ENCODE measurements at regions not wholly inside any gene's neighbourhood (a gene's known extent, or its start where the extent isn't known, plus 50 kb on each side); places are given as distances from the start of the nearest gene placed in this dataset.
A peak's percentile ranks its signal among the peaks of the same experiment; 100 is the strongest.

DNA sequence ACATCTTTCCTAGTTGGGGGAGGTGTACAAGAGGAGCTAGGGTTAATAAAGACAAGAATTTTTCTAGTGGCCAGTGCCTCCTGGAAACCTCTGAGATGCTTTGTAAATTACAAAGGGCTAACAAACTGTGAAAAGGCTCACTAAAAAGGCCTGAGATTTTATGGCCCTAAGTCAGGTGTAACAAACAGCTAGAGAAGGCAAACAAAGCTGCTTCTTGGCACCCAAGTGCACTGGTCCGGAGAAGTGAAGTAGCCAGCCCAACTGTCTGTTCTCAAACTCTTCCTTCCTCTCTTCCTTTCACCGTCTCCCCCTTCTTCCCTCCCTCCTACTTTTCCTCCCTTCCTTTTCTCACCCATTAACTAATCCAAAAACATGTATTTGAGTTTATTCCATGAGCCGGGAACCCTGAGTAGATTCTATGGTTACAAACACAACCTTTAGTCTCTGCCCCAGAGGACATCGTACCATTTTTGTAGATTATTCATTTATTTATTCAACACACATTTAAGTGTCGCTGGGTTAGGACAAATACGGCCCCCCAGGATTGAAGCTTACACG, 143.4 kb upstream of the PCGF5 start:
- no peak overlapping the region; the same call in 1 of the 2 replicates for H3K27ac ChIP-seq (ENCODE audit: low read length)

DNA sequence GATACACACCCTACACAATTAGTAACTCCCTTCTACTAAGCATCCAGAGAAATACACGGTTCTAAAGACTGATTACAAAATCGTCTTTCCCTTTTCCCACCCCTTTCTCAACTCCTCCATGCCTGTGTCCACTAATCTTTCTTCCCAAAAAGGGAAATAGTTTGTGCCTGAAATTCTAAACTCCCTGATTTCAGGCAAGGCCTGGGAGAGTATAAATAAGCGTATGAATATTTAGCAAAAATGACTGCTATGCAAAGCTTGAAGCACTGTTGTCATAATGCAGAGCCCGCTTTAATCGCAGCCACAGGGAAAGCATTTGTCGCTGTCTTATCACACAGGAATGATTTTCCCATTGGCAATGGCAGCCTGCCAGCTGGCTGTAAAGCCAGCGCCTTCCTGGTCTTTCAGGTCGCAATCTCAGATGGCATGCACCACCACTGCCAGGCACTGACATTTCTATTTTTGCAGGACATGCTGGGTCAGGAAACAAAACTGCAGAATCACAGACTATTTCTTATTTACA, 142.9 kb upstream of the PCGF5 start:
- Histone ChIP-seq H3K27ac (ENCODE audit: low read length) (no peak overlapping the region), H3K27me3 (ENCODE audit: insufficient read depth, low read length, poor library complexity) (no peaks in the 10 kb centered on the region), H3K4me1 (ENCODE audit: insufficient read depth, low read length) (peaks cover 16% of the 10 kb centered on the region), H4K20me1 (ENCODE audit: insufficient read depth, low read length) (no peaks in the 10 kb centered on the region), H3K36me3 (ENCODE audit: insufficient read depth, low read length) (no peaks in the 10 kb centered on the region), H3K79me2 (ENCODE audit: insufficient read depth, low read length) (no peaks in the 10 kb centered on the region), H3K4me2 (ENCODE audit: insufficient read depth, low read length) (no peak overlapping the region), H2AFZ (ENCODE audit: low read depth, low read length) (no peak overlapping the region), H3K9ac (ENCODE audit: low read depth, low read length) (no peak overlapping the region), H3K9me3 (ENCODE audit: insufficient read depth, low read length, severe bottlenecking) (peaks cover 9% of the 10 kb centered on the region), H3K4me3 (ENCODE audit: low read depth in 1 of 2, low read length in 2 of 2) (no peak overlapping the region)
- TF ChIP-seq, protein P1, sequence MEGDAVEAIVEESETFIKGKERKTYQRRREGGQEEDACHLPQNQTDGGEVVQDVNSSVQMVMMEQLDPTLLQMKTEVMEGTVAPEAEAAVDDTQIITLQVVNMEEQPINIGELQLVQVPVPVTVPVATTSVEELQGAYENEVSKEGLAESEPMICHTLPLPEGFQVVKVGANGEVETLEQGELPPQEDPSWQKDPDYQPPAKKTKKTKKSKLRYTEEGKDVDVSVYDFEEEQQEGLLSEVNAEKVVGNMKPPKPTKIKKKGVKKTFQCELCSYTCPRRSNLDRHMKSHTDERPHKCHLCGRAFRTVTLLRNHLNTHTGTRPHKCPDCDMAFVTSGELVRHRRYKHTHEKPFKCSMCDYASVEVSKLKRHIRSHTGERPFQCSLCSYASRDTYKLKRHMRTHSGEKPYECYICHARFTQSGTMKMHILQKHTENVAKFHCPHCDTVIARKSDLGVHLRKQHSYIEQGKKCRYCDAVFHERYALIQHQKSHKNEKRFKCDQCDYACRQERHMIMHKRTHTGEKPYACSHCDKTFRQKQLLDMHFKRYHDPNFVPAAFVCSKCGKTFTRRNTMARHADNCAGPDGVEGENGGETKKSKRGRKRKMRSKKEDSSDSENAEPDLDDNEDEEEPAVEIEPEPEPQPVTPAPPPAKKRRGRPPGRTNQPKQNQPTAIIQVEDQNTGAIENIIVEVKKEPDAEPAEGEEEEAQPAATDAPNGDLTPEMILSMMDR (IDR thresholded peaks at IDR 0.05; ENCODE audit: borderline replicate concordance, extremely low read depth, low read length, poor library complexity, severe bottlenecking) = no peak
- no peak for TF ChIP-seq EZH2 (IDR thresholded peaks at IDR 0.05; ENCODE audit: borderline replicate concordance, low read depth, low read length, severe bottlenecking)
- DNase-seq (no peak), ATAC-seq (ENCODE audit: insufficient read depth, low read depth) (no peak)

More for the DNA sequence above, 143.4 kb upstream of the PCGF5 start:
- DNase-seq (no peak), ATAC-seq (ENCODE audit: insufficient read depth, low read depth) (no peak)
- Histone ChIP-seq H3K27me3 (ENCODE audit: insufficient read depth, low read length, poor library complexity) (no peaks in the 10 kb centered on the region), H3K4me1 (ENCODE audit: insufficient read depth, low read length) (peaks cover 16% of the 10 kb centered on the region), H3K4me3 (ENCODE audit: low read depth in 1 of 2, low read length in 2 of 2) (no peak overlapping the region), H3K79me2 (ENCODE audit: insufficient read depth, low read length) (no peaks in the 10 kb centered on the region), H3K36me3 (ENCODE audit: insufficient read depth, low read length) (no peaks in the 10 kb centered on the region), H3K9ac (ENCODE audit: low read depth, low read length) (no peak overlapping the region), H3K4me2 (ENCODE audit: insufficient read depth, low read length) (no peak overlapping the region), H3K9me3 (ENCODE audit: insufficient read depth, low read length, severe bottlenecking) (peaks cover 10% of the 10 kb centered on the region), H4K20me1 (ENCODE audit: insufficient read depth, low read length) (no peaks in the 10 kb centered on the region), H2AFZ (ENCODE audit: low read depth, low read length) (no peak overlapping the region)
- TF ChIP-seq, protein P1 (IDR thresholded peaks at IDR 0.05; ENCODE audit: borderline replicate concordance, extremely low read depth, low read length, poor library complexity, severe bottlenecking) = no peak
- no peak for TF ChIP-seq EZH2 (IDR thresholded peaks at IDR 0.05; ENCODE audit: borderline replicate concordance, low read depth, low read length, severe bottlenecking)

DNA sequence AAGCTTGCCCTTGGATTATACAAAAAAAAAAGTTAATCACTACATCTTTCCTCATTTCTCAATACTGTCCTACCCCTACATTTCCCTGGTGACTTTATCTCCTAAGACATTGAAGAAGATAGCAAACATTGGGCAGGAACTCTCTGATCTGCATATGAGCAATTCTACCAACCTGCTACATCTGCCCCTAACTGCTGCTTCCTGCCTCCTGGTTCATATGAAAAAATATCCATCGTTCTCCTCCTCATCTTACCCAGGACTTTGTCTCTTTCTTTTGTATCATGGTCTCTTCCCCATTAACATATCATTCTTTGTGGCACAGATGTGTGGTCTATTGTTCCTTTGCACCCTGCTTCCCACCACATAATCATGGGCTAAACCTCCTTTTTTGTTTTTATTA, 139.7 kb upstream of the PCGF5 start:
- H3K9me3 ChIP-seq (ENCODE audit: insufficient read depth, low read length, severe bottlenecking) = no peaks in the 10 kb centered on the region
- TF ChIP-seq EZH2 (IDR thresholded peaks at IDR 0.05; ENCODE audit: borderline replicate concordance, low read depth, low read length, severe bottlenecking) = no peak
- TF ChIP-seq, protein P1 (IDR thresholded peaks at IDR 0.05; ENCODE audit: borderline replicate concordance, extremely low read depth, low read length, poor library complexity, severe bottlenecking) = no peak
- DNase-seq (no peak), ATAC-seq (ENCODE audit: insufficient read depth, low read depth) (peak; percentile 66; the same call in 2 of the 3 replicates)
- no peaks in the 10 kb centered on the region for H3K36me3 ChIP-seq (ENCODE audit: insufficient read depth, low read length)
- peaks cover 8% of the 10 kb centered on the region for H3K4me1 ChIP-seq (ENCODE audit: insufficient read depth, low read length)
- no peak overlapping the region for H3K4me2 ChIP-seq (ENCODE audit: insufficient read depth, low read length)
- H3K79me2 ChIP-seq (ENCODE audit: insufficient read depth, low read length) = no peaks in the 10 kb centered on the region
- H2AFZ ChIP-seq (ENCODE audit: low read depth, low read length) = peak overlapping the region; percentile 57
- H3K27me3 ChIP-seq (ENCODE audit: insufficient read depth, low read length, poor library complexity) = no peaks in the 10 kb centered on the region
- no peak overlapping the region for H3K9ac ChIP-seq (ENCODE audit: low read depth, low read length)
- no peaks in the 10 kb centered on the region for H4K20me1 ChIP-seq (ENCODE audit: insufficient read depth, low read length)
- H3K27ac ChIP-seq (ENCODE audit: low read length) = peak overlapping the region; percentile 52; the same call in 1 of the 2 replicates
- H3K4me3 ChIP-seq (ENCODE audit: low read depth in 1 of 2, low read length in 2 of 2) = no peak overlapping the region
